Panc1 (cell line): ENCODE measurements at regions not wholly inside any gene's neighbourhood (a gene's known extent, or its start where the extent isn't known, plus 50 kb on each side); places are given as distances from the start of the nearest gene placed in this dataset.

Source experiments
- ATAC-seq: fragments of 200-7000 bp; cut with Tn5 transposase; 2 replicates; pipeline ENCODE4 v1.9.1; 2020; ENCODE audit warnings: mild to moderate bottlenecking, moderate library complexity
- BruUV-seq: library from RNA; stranded (reverse); fragments of 400-500 nt; replicated peaks from 2 replicates; lab custom pipeline; 2021; lab: Mats Ljungman, UMichigan
- CTCF ChIA-PET: fragments of 300-600 bp; sonication (Branson Sonifier 250); formaldehyde crosslinking; loops from one replicate; lab custom pipeline; 2022; ENCODE audit warnings: antibody characterized with exemption; lab: Charles Lee
- POLR2A ChIA-PET: fragments of 300-600 bp; sonication (Branson Sonifier 250); formaldehyde crosslinking; loops from one replicate; lab custom pipeline; 2022; ENCODE audit warnings: antibody characterized with exemption; lab: Charles Lee
- DNase-seq: peaks from one replicate; pipeline ENCODE4 v3.0.0-alpha.2; 2010; ENCODE audit warnings: low read depth, low spot score
- H3K27ac ChIP-seq: 2 replicates; pipeline ENCODE4 v1.5.1; 2011; ENCODE audit warnings: mild to moderate bottlenecking, low read length, inconsistent platforms
- H3K27me3 ChIP-seq: fragments of 200-500 bp; sonication (Bioruptor generic); 2 replicates; pipeline ENCODE4 v1.6.0; 2014; ENCODE audit warnings: low read length, inconsistent platforms; ENCODE audit not compliant: control insufficient read depth, insufficient read depth
- H3K36me3 ChIP-seq: fragments of 200-500 bp; sonication (Bioruptor generic); 2 replicates; pipeline ENCODE4 v1.5.1; 2014; ENCODE audit warnings: inconsistent platforms, mild to moderate bottlenecking, low read length, moderate library complexity; ENCODE audit not compliant: control insufficient read depth, insufficient read depth
- H3K4me1 ChIP-seq: 2 replicates; pipeline ENCODE4 v1.5.1; 2011; ENCODE audit warnings: inconsistent platforms, mild to moderate bottlenecking, low read length, moderate library complexity; ENCODE audit not compliant: control insufficient read depth, insufficient read depth
- H3K4me3 ChIP-seq, 2 experiments: 2 replicates each; pipeline ENCODE4 v1.5.1; 2011 to 2012; ENCODE audit warnings: low read depth in 2 of 2, low read length in 2 of 2, mild to moderate bottlenecking in 2 of 2, inconsistent platforms in 1 of 2, moderate library complexity in 1 of 2
- H3K9me3 ChIP-seq: fragments of 200-500 bp; sonication (Bioruptor generic); 2 replicates; pipeline ENCODE4 v1.5.1; 2014; ENCODE audit warnings: low read depth, mild to moderate bottlenecking, inconsistent platforms, low read length, moderate library complexity; ENCODE audit not compliant: control insufficient read depth, insufficient read depth
- CTCF ChIP-seq: fragments of 450-650 bp; IDR thresholded peaks from 2 replicates; pipeline ENCODE4 v1.5.1; 2017; ENCODE audit warnings: mild to moderate bottlenecking
- POLR2AphosphoS5 ChIP-seq: IDR thresholded peaks from 2 replicates; pipeline ENCODE4 v1.6.1; 2012; ENCODE audit warnings: mild to moderate bottlenecking, low read depth, low read length, moderate library complexity
- SIN3A ChIP-seq: IDR thresholded peaks from 2 replicates; pipeline ENCODE4 v1.6.1; 2012; ENCODE audit warnings: low read depth, mild to moderate bottlenecking, low read length, moderate library complexity, borderline replicate concordance; ENCODE audit not compliant: insufficient read depth
- TCF7L2 ChIP-seq: IDR thresholded peaks from 2 replicates; pipeline ENCODE4 v1.6.1; 2011; ENCODE audit warnings: mild to moderate bottlenecking, low read depth, low read length, inconsistent platforms
- in situ Hi-C: cut with HindIII; loops from 2 replicates; pipeline ENCODE4 v1.10.0; 2016; ENCODE audit warnings: low sequenced_read_pairs, low pct_unique_long_range_greater_than_20kb
- intact Hi-C: fragments of 100-400 bp; cut with micrococcal nuclease; formaldehyde crosslinking; loops from one replicate; pipeline ENCODE4 v1.10.0; 2022; ENCODE audit not compliant: unreplicated experiment
- TF ChIP-seq, protein P1 (sequence below), 2 experiments: IDR thresholded peaks; 2 replicates each; pipeline ENCODE4 v1.6.1; 2011 to 2012; ENCODE audit warnings: low read depth in 2 of 2, control low read depth in 1 of 2, low read length in 1 of 2, mild to moderate bottlenecking in 1 of 2, moderate library complexity in 1 of 2; ENCODE audit not compliant: insufficient read depth in 1 of 2

- intact Hi-C loops (no loop called here), in situ Hi-C loops (no loop called here)
- ChIA-PET CTCF (no interaction called here), POLR2A (no interaction called here)
- ATAC-seq (no peak), DNase-seq (no peak)
- no TSS peak for BruUV-seq
- H3K4me3 ChIP-seq, result no peak overlapping the region
- TF ChIP-seq POLR2AphosphoS5 (no peak), CTCF (no peak), SIN3A (no peak), TCF7L2 (no peak)
- TF ChIP-seq, protein P1, sequence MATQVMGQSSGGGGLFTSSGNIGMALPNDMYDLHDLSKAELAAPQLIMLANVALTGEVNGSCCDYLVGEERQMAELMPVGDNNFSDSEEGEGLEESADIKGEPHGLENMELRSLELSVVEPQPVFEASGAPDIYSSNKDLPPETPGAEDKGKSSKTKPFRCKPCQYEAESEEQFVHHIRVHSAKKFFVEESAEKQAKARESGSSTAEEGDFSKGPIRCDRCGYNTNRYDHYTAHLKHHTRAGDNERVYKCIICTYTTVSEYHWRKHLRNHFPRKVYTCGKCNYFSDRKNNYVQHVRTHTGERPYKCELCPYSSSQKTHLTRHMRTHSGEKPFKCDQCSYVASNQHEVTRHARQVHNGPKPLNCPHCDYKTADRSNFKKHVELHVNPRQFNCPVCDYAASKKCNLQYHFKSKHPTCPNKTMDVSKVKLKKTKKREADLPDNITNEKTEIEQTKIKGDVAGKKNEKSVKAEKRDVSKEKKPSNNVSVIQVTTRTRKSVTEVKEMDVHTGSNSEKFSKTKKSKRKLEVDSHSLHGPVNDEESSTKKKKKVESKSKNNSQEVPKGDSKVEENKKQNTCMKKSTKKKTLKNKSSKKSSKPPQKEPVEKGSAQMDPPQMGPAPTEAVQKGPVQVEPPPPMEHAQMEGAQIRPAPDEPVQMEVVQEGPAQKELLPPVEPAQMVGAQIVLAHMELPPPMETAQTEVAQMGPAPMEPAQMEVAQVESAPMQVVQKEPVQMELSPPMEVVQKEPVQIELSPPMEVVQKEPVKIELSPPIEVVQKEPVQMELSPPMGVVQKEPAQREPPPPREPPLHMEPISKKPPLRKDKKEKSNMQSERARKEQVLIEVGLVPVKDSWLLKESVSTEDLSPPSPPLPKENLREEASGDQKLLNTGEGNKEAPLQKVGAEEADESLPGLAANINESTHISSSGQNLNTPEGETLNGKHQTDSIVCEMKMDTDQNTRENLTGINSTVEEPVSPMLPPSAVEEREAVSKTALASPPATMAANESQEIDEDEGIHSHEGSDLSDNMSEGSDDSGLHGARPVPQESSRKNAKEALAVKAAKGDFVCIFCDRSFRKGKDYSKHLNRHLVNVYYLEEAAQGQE (IDR thresholded peaks at IDR 0.05; ENCODE audit: insufficient read depth in 1 of 2, low read depth in 2 of 2, low read length in 1 of 2), result no peak
- no peaks in the 10 kb centered on the region for H3K27me3 ChIP-seq
- no peaks in the 10 kb centered on the region for H3K9me3 ChIP-seq
- H3K36me3 ChIP-seq, result no peaks in the 10 kb centered on the region
- H3K4me1 ChIP-seq, result no peaks in the 10 kb centered on the region
- H3K27ac ChIP-seq, result no peak overlapping the region
Measured at GRCh38 chr1:78226784-78227183, 181.0 kb downstream of the GIPC2 start.

DNA sequence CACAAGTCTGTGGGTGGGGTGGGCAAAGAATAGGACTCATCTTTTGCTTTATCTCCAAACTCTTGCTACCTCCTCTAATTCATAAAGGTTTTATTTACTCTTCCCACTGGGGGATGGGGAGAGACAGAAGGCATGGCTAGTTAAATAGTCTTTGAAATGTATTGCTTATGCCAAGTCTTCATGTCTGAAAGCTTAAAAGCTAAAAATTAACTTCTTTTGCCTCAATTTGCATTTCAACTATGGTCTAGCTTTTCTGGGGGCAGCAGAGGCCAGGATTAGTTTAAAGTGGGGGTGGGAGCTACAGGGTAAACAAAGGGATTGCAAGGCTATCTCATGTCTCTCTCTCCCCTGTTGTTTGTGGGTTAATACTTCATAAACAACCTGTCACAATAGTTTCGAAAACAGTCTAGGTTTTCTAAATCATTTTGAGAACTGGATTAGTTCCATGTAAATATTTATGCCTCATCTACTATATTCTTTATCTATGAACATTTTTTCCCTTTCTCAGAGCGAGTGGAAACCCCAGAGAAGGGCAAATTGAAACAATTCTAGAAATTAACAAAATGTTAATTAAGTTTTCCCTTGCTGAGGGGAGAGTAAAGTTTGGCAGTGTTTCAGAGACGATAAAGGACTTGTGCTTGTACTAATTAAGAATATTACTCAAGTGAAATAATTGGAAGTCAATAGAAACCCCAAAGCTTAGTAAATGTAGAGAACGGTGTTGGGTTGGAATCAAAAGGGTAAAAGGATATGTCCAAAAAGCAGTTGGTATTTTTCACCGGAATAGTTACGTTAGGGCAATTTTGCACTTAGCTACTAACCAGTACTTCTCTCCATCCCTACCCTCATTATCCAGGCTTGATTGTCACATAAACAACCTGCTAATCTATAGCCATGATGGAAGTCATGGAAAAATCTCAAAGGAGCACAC, 182.2 kb downstream of the GIPC2 start:
- H3K4me1 ChIP-seq, result no peaks in the 10 kb centered on the region
- H3K4me3 ChIP-seq, result no peak overlapping the region
- BruUV-seq, result no TSS peak
- no peak for TF ChIP-seq POLR2AphosphoS5
- no peak for TF ChIP-seq CTCF
- no peak for TF ChIP-seq SIN3A
- TF ChIP-seq, protein P1 (IDR thresholded peaks at IDR 0.05; ENCODE audit: insufficient read depth in 1 of 2, low read depth in 2 of 2, low read length in 1 of 2), result no peak
- TF ChIP-seq TCF7L2, result no peak
- H3K27ac ChIP-seq, result no peak overlapping the region
- no peaks in the 10 kb centered on the region for H3K27me3 ChIP-seq
- in situ Hi-C loops, result no loop called here
- CTCF ChIA-PET, result no interaction called here
- no peaks in the 10 kb centered on the region for H3K9me3 ChIP-seq
- no peak for ATAC-seq
- DNase-seq, result no peak
- intact Hi-C loops, result no loop called here
- POLR2A ChIA-PET, result no interaction called here
- H3K36me3 ChIP-seq, result no peaks in the 10 kb centered on the region
